HEK293T (cell line): ENCODE measurements at regions not wholly inside any gene's neighbourhood (a gene's known extent, or its start where the extent isn't known, plus 50 kb on each side); places are given as distances from the start of the nearest gene placed in this dataset.

ENCODE experiments used
- BHLHE40 ChIP-seq: fragments of 450-650 bp; IDR thresholded peaks from 2 replicates; pipeline ENCODE4 v1.6.1; 2016; ENCODE audit warnings: mild to moderate bottlenecking, moderate library complexity, borderline replicate concordance
- CTBP1 ChIP-seq: fragments of 450-650 bp; IDR thresholded peaks from 2 replicates; pipeline ENCODE4 v1.6.1; 2016; ENCODE audit warnings: borderline replicate concordance
- FOXA1 ChIP-seq: fragments of 450-650 bp; IDR thresholded peaks from 2 replicates; pipeline ENCODE4 v1.6.1; 2016; ENCODE audit warnings: mild to moderate bottlenecking
- FOXK2 ChIP-seq: fragments of 450-650 bp; IDR thresholded peaks from 2 replicates; pipeline ENCODE4 v1.6.1; 2016; ENCODE audit warnings: mild to moderate bottlenecking
- FOXM1 ChIP-seq: fragments of 450-650 bp; IDR thresholded peaks from 2 replicates; pipeline ENCODE4 v1.6.1; 2017; ENCODE audit warnings: mild to moderate bottlenecking, borderline replicate concordance
- HDGF ChIP-seq: fragments of 450-650 bp; IDR thresholded peaks from 2 replicates; pipeline ENCODE4 v1.6.1; 2017; ENCODE audit warnings: antibody characterized with exemption, borderline replicate concordance
- L3MBTL2 ChIP-seq: fragments of 450-650 bp; conservative IDR thresholded peaks from 2 replicates; pipeline ENCODE4 v1.6.1; 2016; ENCODE audit warnings: mild to moderate bottlenecking
- SP1 ChIP-seq: fragments of 450-650 bp; IDR thresholded peaks from 2 replicates; pipeline ENCODE4 v1.6.1; 2017
- SUZ12 ChIP-seq: fragments of 450-650 bp; IDR thresholded peaks from 2 replicates; pipeline ENCODE4 v1.6.1; 2016; ENCODE audit warnings: mild to moderate bottlenecking
- TARDBP ChIP-seq: fragments of 450-650 bp; IDR thresholded peaks from 2 replicates; pipeline ENCODE4 v1.6.1; 2016
- ZNF384 ChIP-seq: fragments of 450-650 bp; IDR thresholded peaks from 2 replicates; pipeline ENCODE4 v1.6.1; 2016

- TF ChIP-seq ZNF384 (no peak), BHLHE40 (no peak), TARDBP (no peak), FOXM1 (no peak), FOXA1 (no peak), SUZ12 (no peak), L3MBTL2 (no peak), HDGF (no peak), FOXK2 (no peak), CTBP1 (no peak), SP1 (no peak)
Observed at GRCh38 chr2:237209885-237210284, 124.2 kb downstream of the COPS8 start.
